GM21526 (cell line): ENCODE measurements at regions not wholly inside any gene's neighbourhood (a gene's known extent, or its start where the extent isn't known, plus 50 kb on each side); places are given as distances from the start of the nearest gene placed in this dataset.

ENCODE experiments used
- ATAC-seq: cut with Tn5 transposase; IDR thresholded peaks from one replicate; pipeline ENCODE4 v1.9.1; 2021; ENCODE audit warnings: moderate library complexity; ENCODE audit not compliant: unreplicated experiment, low FRiP score

GRCh38 chr6:164151161-164152120 lies 736.9 kb downstream of the QKI start:
- ATAC-seq: no peak

- ATAC-seq: no peak
Observed at GRCh38 chr6:164150232-164150631, 735.7 kb downstream of the QKI start.

GRCh38 chr6:164148788-164149187 lies 734.3 kb downstream of the QKI start:
- ATAC-seq: no peak

GRCh38 chr6:164144316-164144715 lies 729.8 kb downstream of the QKI start:
- ATAC-seq: no peak

- ATAC-seq: no peak
Observed at GRCh38 chr6:164142322-164142721, 727.8 kb downstream of the QKI start.

- ATAC-seq: no peak
Observed at GRCh38 chr6:164135511-164136132, 721.1 kb downstream of the QKI start.

DNA sequence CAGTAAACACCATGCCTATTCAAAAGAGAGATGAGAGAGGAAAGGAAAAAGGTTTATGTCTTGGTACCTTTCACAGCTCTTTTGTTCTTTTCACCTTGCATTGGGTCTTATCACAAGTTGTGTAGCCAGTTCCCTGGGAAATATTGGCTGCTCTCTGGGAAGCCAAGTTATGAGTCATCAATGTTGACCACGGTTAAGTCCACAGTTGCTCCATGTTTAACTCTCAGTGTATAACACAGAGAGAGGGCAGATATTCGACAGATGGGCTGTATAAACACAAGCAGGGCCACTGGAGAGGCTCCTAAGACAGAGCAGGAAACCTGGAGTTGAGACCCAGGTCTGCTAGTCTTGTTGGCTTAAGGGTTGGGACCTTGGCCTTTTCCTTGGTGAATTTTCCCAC lies 718.6 kb downstream of the QKI start:
- ATAC-seq: no peak

- ATAC-seq: no peak
Observed at GRCh38 chr6:164130585-164130984, 716.1 kb downstream of the QKI start.

GRCh38 chr6:164130151-164130550 lies 715.6 kb downstream of the QKI start:
- no peak for ATAC-seq

DNA sequence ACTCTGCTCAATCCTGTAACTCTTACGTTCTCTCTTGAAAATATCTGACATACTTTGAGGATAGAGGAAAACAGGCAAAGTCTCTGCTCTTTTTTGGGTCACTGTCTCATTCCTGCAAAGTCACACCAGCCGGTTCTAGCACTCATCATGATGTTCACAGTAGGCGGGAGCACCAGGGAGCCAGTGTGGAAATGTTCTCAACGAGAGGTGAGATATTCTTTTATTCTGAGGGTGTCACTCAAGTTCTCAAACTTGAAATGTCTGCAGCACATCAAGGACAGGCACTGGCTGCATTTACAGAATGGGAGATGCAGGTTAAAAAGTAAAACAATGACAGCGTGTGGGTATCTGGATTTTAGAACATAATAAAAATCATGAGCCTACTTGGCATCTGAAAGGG lies 714.7 kb downstream of the QKI start:
- ATAC-seq: no peak

DNA sequence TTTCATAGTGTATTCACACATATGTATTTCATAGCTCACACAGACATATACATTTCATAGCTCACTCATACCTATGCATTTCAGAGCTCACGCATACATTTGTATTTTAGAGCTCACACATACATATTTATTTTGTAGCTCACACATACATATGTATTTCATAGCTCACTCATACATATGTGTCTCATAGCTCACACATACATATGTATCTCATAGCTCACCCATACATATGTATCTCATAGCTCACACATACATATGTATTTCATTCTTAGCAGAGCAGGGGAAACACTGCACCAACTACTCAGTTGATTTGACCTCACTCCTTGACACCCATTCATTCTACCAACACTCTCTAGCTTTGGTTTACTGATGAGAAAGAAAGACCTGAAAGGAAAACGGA lies 713.6 kb downstream of the QKI start:
- no peak for ATAC-seq

DNA sequence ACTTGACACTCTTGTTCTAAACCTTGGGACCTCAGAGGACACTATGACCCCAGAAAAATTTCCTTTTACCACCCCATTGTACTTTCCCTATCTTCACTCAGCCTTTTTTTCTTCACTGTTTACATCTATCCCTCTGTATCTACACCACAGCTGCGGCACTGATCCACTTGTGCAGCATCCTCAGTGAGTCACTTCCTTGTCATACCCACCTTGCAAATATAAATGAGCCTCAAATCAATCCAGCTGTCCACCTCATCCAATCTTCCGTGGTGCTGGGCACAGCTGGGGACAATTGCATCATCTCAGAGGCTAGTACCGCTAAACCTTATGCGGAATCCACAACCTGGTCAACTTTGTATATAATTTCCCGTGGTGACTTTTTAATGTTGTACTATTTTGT lies 710.5 kb downstream of the QKI start:
- no peak for ATAC-seq

GRCh38 chr6:164124473-164124872 lies 710.0 kb downstream of the QKI start:
- ATAC-seq: no peak

GRCh38 chr6:164122109-164122508 lies 707.6 kb downstream of the QKI start:
- ATAC-seq: no peak

DNA sequence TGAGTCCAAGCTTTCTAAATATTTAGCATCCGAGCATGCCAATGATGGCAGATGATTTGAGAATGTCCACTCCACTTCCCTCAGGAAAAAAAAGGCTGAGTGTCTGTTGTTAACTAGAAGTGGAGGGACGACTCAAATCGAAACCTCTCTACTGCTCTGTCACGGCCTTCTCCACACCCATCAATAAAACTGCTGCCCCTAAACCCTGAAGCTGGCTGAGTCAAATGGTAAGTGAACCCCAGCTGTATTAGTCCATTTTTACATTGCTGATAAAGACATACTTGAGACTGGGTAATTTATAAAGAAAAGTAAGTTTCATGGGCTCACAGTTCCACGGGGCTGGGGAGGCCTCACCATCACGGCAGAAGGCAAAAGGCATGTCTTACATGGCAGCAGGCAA lies 707.0 kb downstream of the QKI start:
- ATAC-seq: peak; percentile 58

- ATAC-seq: no peak
Observed at GRCh38 chr6:164114651-164115050, 700.1 kb downstream of the QKI start.

GRCh38 chr6:164114051-164114450 lies 699.5 kb downstream of the QKI start:
- ATAC-seq: no peak

- no peak for ATAC-seq
Observed at GRCh38 chr6:164113637-164114036, 699.1 kb downstream of the QKI start.

DNA sequence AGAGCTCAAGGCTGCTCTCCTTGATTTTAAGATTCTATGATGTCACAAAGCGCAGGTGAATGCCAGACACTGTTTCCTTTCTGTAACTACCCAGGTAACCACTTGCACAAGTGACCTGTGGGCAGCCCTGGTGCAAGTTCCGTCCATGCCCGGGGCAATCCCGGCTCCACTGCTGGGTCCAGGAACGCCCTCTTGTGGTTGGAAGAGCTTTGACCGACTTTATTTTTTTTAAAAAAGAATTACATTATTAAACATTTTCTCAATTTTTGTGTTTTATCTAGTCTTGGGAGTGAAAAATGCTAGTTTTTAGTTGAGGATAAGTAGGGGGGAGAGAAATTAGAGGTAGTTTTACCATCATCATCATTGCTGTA lies 695.2 kb downstream of the QKI start:
- ATAC-seq: no peak

GRCh38 chr6:164108869-164109769 lies 694.6 kb downstream of the QKI start:
- no peak for ATAC-seq

DNA sequence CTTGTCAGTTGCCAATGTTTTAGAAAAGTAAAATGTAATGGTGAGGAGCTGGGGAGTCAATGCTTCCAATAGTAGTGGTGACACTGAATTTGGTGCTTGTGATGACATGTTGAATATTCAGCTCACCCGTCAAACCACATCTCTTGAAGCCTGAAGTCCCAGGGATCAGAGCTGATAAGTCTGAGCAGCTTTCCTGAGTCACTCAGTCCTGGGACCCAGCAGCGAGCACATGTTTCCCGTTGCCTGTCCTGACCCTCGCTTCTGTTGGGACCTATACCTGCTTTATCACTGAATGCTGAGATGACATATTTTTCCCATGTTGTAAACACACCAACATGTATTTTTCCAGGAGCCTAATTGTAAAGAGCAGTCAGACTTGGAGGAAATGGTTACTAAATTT lies 693.6 kb downstream of the QKI start:
- ATAC-seq: no peak
